Activated CD4-positive, alpha-beta T cell treated with anti-CD3 and anti-CD28 coated beads, Interleukin-2, amount 50 U/mL, for 1 hour (primary cell): ENCODE measurements at regions not wholly inside any gene's neighbourhood (a gene's known extent, or its start where the extent isn't known, plus 50 kb on each side); places are given as distances from the start of the nearest gene placed in this dataset.

ENCODE experiments used
- DNase-seq: peaks from one replicate; pipeline ENCODE4 v3.0.0-alpha.2; 2020

GRCh38 chr3:70120357-70120966 lies 120.9 kb downstream of the SAMMSON start:
- DNase-seq: peak; percentile 38

DNA sequence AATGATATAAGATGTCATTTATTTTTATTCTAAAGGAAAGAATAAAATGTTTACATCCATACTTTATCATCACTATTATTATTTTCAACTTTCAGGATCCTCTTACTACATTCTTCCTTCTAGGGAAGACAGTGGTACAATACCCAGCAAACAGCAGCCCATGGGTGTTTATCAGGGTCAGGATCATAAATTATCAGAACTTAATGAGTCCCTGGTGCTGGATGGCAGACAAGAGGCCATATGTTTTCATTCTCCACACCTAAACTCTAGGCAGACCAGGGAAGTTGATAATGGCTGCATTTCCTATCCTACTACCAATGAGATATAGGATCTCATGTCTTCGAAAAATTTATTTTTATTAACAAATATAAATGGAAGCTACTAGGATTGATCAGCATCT lies 127.7 kb downstream of the SAMMSON start:
- no peak for DNase-seq

GRCh38 chr3:70137366-70137765 lies 137.8 kb downstream of the SAMMSON start:
- no peak for DNase-seq

DNA sequence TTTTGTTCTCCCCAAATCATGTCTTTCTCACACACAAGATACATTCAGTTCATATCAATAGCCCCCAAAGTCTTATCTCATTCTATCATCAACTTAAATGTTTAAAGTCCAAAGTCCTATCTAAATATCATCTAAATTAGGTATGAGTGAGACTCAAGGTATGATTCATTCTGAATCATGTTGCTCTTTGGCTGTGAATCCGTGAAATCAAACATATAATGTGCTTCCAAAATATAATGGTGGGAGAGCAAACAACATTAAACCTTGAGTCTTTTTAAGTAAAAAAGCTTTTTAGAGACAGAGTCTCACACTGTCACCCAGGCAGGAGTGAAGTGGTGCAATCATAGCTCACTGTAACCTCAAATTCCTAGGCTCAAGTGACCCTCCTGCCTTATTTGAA lies 139.1 kb downstream of the SAMMSON start:
- DNase-seq: no peak
